Right lobe of liver (tissue), 4 donors: ENCODE measurements at regions not wholly inside any gene's neighbourhood (a gene's known extent, or its start where the extent isn't known, plus 50 kb on each side); places are given as distances from the start of the nearest gene placed in this dataset.

ENCODE experiments used
- CTCF ChIP-seq, 4 donors: fragments of 200-600 bp in 3 of 4; fragments of 450-650 bp in 1 of 4; IDR thresholded peaks; one replicate each; pipeline versions ENCODE4 v1.5.1 to v1.8.0; 2016 to 2022; ENCODE audit warnings: antibody characterized with exemption in 4 of 4, mild to moderate bottlenecking in 2 of 4
- POLR2A ChIP-seq: fragments of 450-650 bp; IDR thresholded peaks from one replicate; pipeline ENCODE4 v1.6.1; 2017; ENCODE audit warnings: antibody characterized with exemption, mild to moderate bottlenecking
- donor health status: DM: no; HTN: no; CAD: no.
- donor health status: DM: no; HTN: no; CAD: no.
- donor health status: DM: no; HTN: yes; CAD: no.

DNA sequence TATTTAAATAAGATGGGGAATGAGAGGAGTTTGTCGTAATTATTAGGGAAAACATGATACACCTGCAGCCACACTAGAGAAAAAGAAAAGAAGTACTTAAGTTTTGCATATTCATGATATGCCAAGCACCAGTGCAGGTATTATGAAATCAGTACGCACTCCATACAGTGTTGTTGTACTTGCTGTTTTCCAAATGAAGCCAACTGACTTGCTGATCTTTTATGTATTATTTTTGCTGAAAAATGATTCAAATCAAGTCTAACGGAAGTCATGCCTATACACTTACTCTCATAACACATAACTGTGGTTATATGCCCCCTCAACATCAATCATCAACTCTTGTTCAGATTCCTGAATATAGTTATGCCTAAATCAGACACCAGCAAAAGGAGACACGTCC, 584.9 kb upstream of the EYS start:
- no peak for TF ChIP-seq CTCF (IDR thresholded peaks at IDR 0.05)
- no peak for TF ChIP-seq POLR2A
